Left lung (tissue), 4 donors: ENCODE measurements at regions not wholly inside any gene's neighbourhood (a gene's known extent, or its start where the extent isn't known, plus 50 kb on each side); places are given as distances from the start of the nearest gene placed in this dataset.

ENCODE experiments used
- ATAC-seq: fragments of 200-7000 bp; cut with Tn5 transposase; one replicate; pipeline ENCODE4 v1.9.1; 2020; ENCODE audit warnings: moderate library complexity
- DNase-seq, 4 donors: peaks; one replicate each; pipeline ENCODE4 v3.0.0-alpha.2; 2013 to 2020
- H3K27ac ChIP-seq, 2 donors: fragments of 200-600 bp; sonication (generic) in 1 of 2; one replicate each; pipeline versions ENCODE4 v1.5.0 to v1.8.0; 2020 to 2021
- H3K27me3 ChIP-seq, 2 donors: fragments of 200-600 bp; sonication (generic) in 1 of 2; one replicate each; pipeline versions ENCODE4 v1.5.0 to v1.8.0; 2020 to 2021
- H3K36me3 ChIP-seq, 2 donors: fragments of 200-600 bp; sonication (generic) in 1 of 2; one replicate each; pipeline versions ENCODE4 v1.5.0 to v1.8.0; 2020 to 2021
- H3K4me1 ChIP-seq, 2 donors: fragments of 200-600 bp; one replicate each; pipeline ENCODE4 v1.8.0; 2021
- H3K4me3 ChIP-seq, 2 donors: fragments of 200-600 bp; sonication (generic) in 1 of 2; one replicate each; pipeline versions ENCODE4 v1.5.0 to v1.8.0; 2020 to 2021; ENCODE audit warnings: mild to moderate bottlenecking in 1 of 2
- H3K9me3 ChIP-seq, 2 donors: fragments of 200-600 bp; sonication (generic) in 1 of 2; one replicate each; pipeline versions ENCODE4 v1.5.0 to v1.8.0; 2020 to 2021
- CTCF ChIP-seq, 2 donors: fragments of 200-600 bp; sonication (generic) in 1 of 2; IDR thresholded peaks; one replicate each; pipeline versions ENCODE4 v1.5.0 to v1.8.0; 2021; ENCODE audit warnings: antibody characterized with exemption in 2 of 2
- intact Hi-C, 2 donors: fragments of 100-400 bp; cut with DNase I; formaldehyde crosslinking; loops; one replicate each; pipeline versions ENCODE4 v1.11.2 to v1.14.2; 2022
- donor health status: DM: no; HTN: yes; CAD: no.
- donor health status: DM: no; HTN: no; CAD: no.

- H3K4me1 ChIP-seq, result no peaks in the 10 kb centered on the region
- H3K4me3 ChIP-seq, result no peak overlapping the region
- peaks cover 0 to 9% of the 10 kb centered on the region in 2 donors for H3K9me3 ChIP-seq
- no peaks in the 10 kb centered on the region for H3K36me3 ChIP-seq
- ATAC-seq (peak; percentile 25), DNase-seq (no peak)
- TF ChIP-seq CTCF (IDR thresholded peaks at IDR 0.05), result no peak
- no peaks in the 10 kb centered on the region for H3K27me3 ChIP-seq
- no peak overlapping the region for H3K27ac ChIP-seq
- intact Hi-C loops, result no loop called here
Observed at GRCh38 chr9:13001989-13002580, 227.3 kb downstream of the LURAP1L start.

- Histone ChIP-seq H3K36me3 (no peaks in the 10 kb centered on the region), H3K4me1 (no peaks in the 10 kb centered on the region), H3K4me3 (no peak overlapping the region), H3K27ac (no peak overlapping the region), H3K9me3 (peaks cover 0 to 9% of the 10 kb centered on the region in 2 donors), H3K27me3 (no peaks in the 10 kb centered on the region)
- intact Hi-C loops, result no loop called here
- ATAC-seq, result peak; percentile 54
- TF ChIP-seq CTCF (IDR thresholded peaks at IDR 0.05), result no peak
- no peak for DNase-seq
Observed at GRCh38 chr9:13002740-13003139, 227.9 kb downstream of the LURAP1L start.

- Histone ChIP-seq H3K9me3 (peaks cover 0 to 4% of the 10 kb centered on the region in 2 donors), H3K27ac (no peak overlapping the region), H3K36me3 (no peaks in the 10 kb centered on the region), H3K27me3 (no peaks in the 10 kb centered on the region), H3K4me1 (no peaks in the 10 kb centered on the region), H3K4me3 (no peak overlapping the region)
- intact Hi-C loops, result no loop called here
- ATAC-seq (no peak), DNase-seq (no peak)
- TF ChIP-seq CTCF (IDR thresholded peaks at IDR 0.05), result no peak
Observed at GRCh38 chr9:13009871-13010270, 235.1 kb downstream of the LURAP1L start.

GRCh38 chr9:13013991-13014883 lies 239.4 kb downstream of the LURAP1L start:
- H3K9me3 ChIP-seq, result no peaks in the 10 kb centered on the region
- intact Hi-C loops, result no loop called here
- H3K4me3 ChIP-seq, result no peak overlapping the region
- ATAC-seq, result no peak
- no peaks in the 10 kb centered on the region for H3K36me3 ChIP-seq
- no peak for TF ChIP-seq CTCF (IDR thresholded peaks at IDR 0.05)
- H3K27me3 ChIP-seq, result no peaks in the 10 kb centered on the region
- H3K4me1 ChIP-seq, result no peaks in the 10 kb centered on the region
- H3K27ac ChIP-seq, result no peak overlapping the region
- no peak for DNase-seq

GRCh38 chr9:13017260-13017659 lies 242.4 kb downstream of the LURAP1L start:
- H3K27me3 ChIP-seq, result no peaks in the 10 kb centered on the region
- ATAC-seq, result no peak
- H3K4me3 ChIP-seq, result no peak overlapping the region
- no peaks in the 10 kb centered on the region for H3K4me1 ChIP-seq
- no peak for DNase-seq
- H3K9me3 ChIP-seq, result no peaks in the 10 kb centered on the region
- no peak for TF ChIP-seq CTCF (IDR thresholded peaks at IDR 0.05)
- H3K36me3 ChIP-seq, result no peaks in the 10 kb centered on the region
- intact Hi-C loops, result no loop called here
- no peak overlapping the region for H3K27ac ChIP-seq
